Gastroesophageal sphincter (tissue), 4 donors: ENCODE measurements at regions not wholly inside any gene's neighbourhood (a gene's known extent, or its start where the extent isn't known, plus 50 kb on each side); places are given as distances from the start of the nearest gene placed in this dataset.

Source experiments
- ATAC-seq: fragments of 150-250 bp; one replicate; pipeline ENCODE4 v1.9.1; 2016; ENCODE audit warnings: mild to moderate bottlenecking, moderate library complexity
- H3K27ac ChIP-seq, 4 donors: fragments of 200-600 bp; sonication (generic) in 3 of 4; 1 replicate in 3 of 4; 2 replicates in 1 of 4; pipeline ENCODE4 v1.5.1; 2016 to 2019
- H3K27me3 ChIP-seq: fragments of 200-600 bp; sonication (generic); one replicate; pipeline ENCODE4 v1.5.1; 2019
- H3K36me3 ChIP-seq, 2 donors: fragments of 200-600 bp; sonication (generic); one replicate each; pipeline ENCODE4 v1.5.1; 2019; ENCODE audit warnings: control low read depth in 1 of 2
- H3K4me1 ChIP-seq, 3 donors: fragments of 200-600 bp; sonication (generic); 1 replicate in 2 of 3; 2 replicates in 1 of 3; pipeline ENCODE4 v1.5.1; 2016 to 2019; ENCODE audit warnings: control low read depth in 2 of 3
- H3K4me3 ChIP-seq, 2 donors: fragments of 200-600 bp; sonication (generic); one replicate each; pipeline ENCODE4 v1.5.1; 2019; ENCODE audit warnings: mild to moderate bottlenecking in 1 of 2, moderate library complexity in 1 of 2
- H3K9me3 ChIP-seq, 3 donors: fragments of 200-600 bp; sonication (generic); one replicate each; pipeline ENCODE4 v1.5.1; 2017 to 2019; ENCODE audit warnings: control low read depth in 2 of 3
- EP300 ChIP-seq: sonication (generic); formaldehyde crosslinking; IDR thresholded peaks from one replicate; pipeline ENCODE4 v1.6.1; 2017; ENCODE audit warnings: antibody characterized with exemption, mild to moderate bottlenecking
- POLR2A ChIP-seq, 2 donors: fragments of 450-650 bp; IDR thresholded peaks; one replicate each; pipeline ENCODE4 v1.6.1; 2017; ENCODE audit warnings: antibody characterized with exemption in 2 of 2, mild to moderate bottlenecking in 2 of 2, moderate library complexity in 1 of 2
- POLR2AphosphoS5 ChIP-seq: sonication (generic); formaldehyde crosslinking; IDR thresholded peaks from one replicate; pipeline ENCODE4 v1.6.1; 2017; ENCODE audit warnings: antibody characterized with exemption
- WGBS, 2 donors: methylation state at CpG; one replicate each; pipeline ENCODE4 v1.1.5; 2018; ENCODE audit warnings: low coverage in 1 of 2; 5-methylcytosine and 5-hydroxymethylcytosine counted together
- TF ChIP-seq, protein P1 (sequence below), 4 experiments: fragments of 200-600 bp in 2 of 4; fragments of 450-650 bp in 2 of 4; sonication (generic) in 1 of 4; IDR thresholded peaks; one replicate each; pipeline ENCODE4 v1.5.1; 2017 to 2019; ENCODE audit warnings: antibody characterized with exemption in 4 of 4, mild to moderate bottlenecking in 2 of 4, moderate library complexity in 2 of 4

DNA sequence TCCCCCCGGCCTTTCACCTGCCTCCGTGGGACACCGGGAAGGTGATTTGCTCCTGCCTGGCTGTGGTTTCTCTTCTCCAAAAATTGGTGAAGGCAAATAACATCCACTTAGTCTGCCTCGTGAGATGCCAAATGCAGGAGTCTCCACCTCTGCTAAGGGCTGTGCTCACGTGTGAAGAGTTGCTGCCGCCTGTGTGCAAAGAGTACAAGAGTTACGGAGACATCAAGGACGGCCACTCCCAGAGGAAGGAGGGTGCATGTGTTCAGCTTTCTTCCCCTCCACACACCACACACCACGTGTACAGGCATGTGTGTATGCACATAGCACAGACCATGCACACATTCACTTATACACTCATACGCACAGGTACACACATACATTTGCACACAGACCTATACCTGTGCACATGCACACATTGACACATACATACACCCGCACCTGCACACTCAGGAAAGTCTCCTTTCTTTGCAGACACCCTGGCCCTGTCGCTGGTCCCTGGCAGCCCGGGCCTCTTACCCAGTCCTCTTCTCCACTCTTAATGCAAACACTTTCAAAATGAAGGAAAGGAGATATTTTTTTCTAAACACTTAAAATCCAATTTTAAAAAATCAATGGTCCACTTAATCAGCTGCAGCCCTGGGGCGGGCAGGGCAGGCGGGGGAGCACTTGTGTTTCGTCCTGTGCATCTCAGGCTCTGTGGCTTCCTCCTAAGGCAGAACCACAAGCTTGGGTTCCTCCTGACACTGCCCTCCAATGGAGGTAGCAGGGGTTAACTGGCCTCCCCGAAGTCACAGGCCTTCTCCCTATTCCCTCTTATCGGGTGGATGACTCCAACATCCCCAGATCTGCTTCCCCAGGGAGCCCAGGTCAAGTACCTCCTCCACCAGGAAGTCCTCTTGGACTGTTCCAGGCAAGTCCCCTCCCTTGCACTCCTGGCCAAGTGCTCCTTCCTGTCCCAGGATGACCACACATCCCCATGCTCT, 103.0 kb downstream of the CPZ start:
- H3K27ac ChIP-seq: no peak overlapping the region
- H3K27me3 ChIP-seq: peaks cover 74% of the 10 kb centered on the region
- no peaks in the 10 kb centered on the region for H3K36me3 ChIP-seq
- no peaks in the 10 kb centered on the region for H3K4me1 ChIP-seq
- TF ChIP-seq POLR2A (IDR thresholded peaks at IDR 0.05) (no peak), EP300 (no peak), POLR2AphosphoS5 (no peak)
- TF ChIP-seq, protein P1, sequence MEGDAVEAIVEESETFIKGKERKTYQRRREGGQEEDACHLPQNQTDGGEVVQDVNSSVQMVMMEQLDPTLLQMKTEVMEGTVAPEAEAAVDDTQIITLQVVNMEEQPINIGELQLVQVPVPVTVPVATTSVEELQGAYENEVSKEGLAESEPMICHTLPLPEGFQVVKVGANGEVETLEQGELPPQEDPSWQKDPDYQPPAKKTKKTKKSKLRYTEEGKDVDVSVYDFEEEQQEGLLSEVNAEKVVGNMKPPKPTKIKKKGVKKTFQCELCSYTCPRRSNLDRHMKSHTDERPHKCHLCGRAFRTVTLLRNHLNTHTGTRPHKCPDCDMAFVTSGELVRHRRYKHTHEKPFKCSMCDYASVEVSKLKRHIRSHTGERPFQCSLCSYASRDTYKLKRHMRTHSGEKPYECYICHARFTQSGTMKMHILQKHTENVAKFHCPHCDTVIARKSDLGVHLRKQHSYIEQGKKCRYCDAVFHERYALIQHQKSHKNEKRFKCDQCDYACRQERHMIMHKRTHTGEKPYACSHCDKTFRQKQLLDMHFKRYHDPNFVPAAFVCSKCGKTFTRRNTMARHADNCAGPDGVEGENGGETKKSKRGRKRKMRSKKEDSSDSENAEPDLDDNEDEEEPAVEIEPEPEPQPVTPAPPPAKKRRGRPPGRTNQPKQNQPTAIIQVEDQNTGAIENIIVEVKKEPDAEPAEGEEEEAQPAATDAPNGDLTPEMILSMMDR (IDR thresholded peaks at IDR 0.05): no peak
- WGBS, 2 donors: 60 to 81% methylated on average over 8 of the region's 18 CpGs
- peaks cover 0 to 26% (median 0%) of the 10 kb centered on the region in 3 donors for H3K9me3 ChIP-seq
- H3K4me3 ChIP-seq: no peak overlapping the region
- no peak for ATAC-seq

DNA sequence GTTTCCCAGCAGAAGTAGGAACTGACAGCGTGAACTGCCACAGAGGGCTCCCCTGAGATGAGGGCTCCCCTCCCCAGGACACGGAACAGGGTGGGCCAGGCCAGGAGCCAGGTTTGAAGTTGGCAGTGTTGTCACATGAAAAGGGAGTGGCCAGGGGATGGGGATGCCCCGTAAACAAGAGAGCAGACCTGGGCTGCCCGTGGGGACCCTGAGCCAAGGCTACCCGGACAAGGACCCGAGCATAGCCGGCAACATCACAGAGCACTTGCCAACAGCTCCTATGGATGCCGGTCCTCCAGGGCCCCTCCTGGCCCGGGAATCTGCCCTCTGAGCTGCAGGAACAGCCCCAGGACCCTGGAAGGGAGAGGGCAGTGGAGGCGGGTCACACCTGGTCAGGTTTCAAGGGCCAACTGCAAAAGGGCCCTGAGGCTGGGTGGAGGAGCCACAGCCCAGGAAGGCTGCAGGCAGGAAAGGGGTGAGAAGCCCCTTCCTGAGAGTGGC, 102.1 kb downstream of the CPZ start:
- H3K36me3 ChIP-seq: no peaks in the 10 kb centered on the region
- 0 to 30% methylated on average over 1 to 2 of the region's 10 CpGs for whole genome bisulfite sequencing, 2 donors
- TF ChIP-seq POLR2A (IDR thresholded peaks at IDR 0.05) (no peak), EP300 (no peak)
- TF ChIP-seq, protein P1 (IDR thresholded peaks at IDR 0.05): no peak
- ATAC-seq: no peak
- H3K27ac ChIP-seq: no peak overlapping the region
- H3K4me1 ChIP-seq: no peaks in the 10 kb centered on the region
- H3K27me3 ChIP-seq: peaks cover 75% of the 10 kb centered on the region
- peaks cover 0 to 26% (median 0%) of the 10 kb centered on the region in 3 donors for H3K9me3 ChIP-seq
- no peak overlapping the region for H3K4me3 ChIP-seq

DNA sequence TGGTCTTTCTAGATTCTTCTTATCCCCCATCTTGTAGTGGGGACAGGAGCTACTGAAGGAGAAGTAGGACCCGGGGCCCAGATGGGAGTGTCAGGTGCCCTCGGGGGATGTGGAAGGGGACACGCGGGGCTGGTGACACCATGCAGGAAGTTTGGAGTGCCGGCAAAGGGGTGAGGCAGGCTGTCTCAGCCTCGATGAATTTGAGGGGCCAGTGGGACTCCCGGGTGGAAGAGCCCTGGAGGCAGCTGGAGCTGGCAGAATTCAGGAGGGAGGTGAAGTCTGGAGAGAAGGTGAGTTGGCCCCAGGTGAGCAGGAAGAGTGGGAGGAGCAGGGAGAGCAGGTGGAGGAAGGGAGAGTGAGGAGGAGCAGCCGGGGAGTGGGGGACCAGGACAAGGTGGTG, 101.7 kb downstream of the CPZ start:
- ATAC-seq: no peak
- WGBS, 2 donors: 40 to 54% methylated on average over 1 to 8 of the region's 8 CpGs
- no peaks in the 10 kb centered on the region for H3K4me1 ChIP-seq
- no peaks in the 10 kb centered on the region for H3K36me3 ChIP-seq
- TF ChIP-seq EP300 (no peak), POLR2A (IDR thresholded peaks at IDR 0.05) (no peak), POLR2AphosphoS5 (no peak)
- TF ChIP-seq, protein P1 (IDR thresholded peaks at IDR 0.05): no peak
- no peak overlapping the region for H3K4me3 ChIP-seq
- H3K9me3 ChIP-seq: peaks cover 0 to 26% (median 0%) of the 10 kb centered on the region in 3 donors
- H3K27ac ChIP-seq: no peak overlapping the region
- peaks cover 75% of the 10 kb centered on the region for H3K27me3 ChIP-seq

DNA sequence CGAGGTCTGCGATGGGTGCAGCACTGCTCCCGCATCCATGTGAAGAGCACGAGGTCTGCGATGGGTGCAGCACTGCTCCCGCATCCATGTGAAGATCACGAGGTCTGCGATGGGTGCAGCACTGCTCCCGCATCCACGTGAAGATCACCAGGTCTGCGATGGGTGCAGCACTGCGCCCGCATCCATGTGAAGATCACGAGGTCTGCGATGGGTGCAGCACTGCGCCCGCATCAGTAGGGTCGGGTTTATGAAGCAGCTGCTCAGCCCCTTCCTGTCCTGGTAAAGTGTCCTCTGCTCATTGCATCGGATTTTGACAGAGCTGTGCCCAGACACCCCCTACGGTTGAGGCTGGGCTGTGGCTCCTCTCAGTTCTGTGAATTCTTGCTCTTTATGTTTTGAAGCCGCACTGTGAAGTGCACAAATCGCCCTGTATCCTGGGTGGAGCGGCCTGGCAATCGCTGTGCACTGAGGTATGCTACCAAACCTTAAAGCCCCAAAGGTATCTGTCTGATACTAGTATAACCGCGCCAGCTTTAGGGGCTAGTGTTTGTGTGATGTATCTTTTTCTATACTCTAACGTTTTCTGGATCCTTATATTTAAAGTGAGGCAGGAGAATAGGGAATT, 98.7 kb downstream of the CPZ start:
- 78 to 89% methylated on average over 9 to 15 of the region's 27 CpGs for WGBS, 2 donors
- TF ChIP-seq POLR2A (IDR thresholded peaks at IDR 0.05): no peak
- TF ChIP-seq POLR2AphosphoS5: no peak
- TF ChIP-seq EP300: no peak
- TF ChIP-seq, protein P1 (IDR thresholded peaks at IDR 0.05): no peak
- no peaks in the 10 kb centered on the region for H3K36me3 ChIP-seq
- peaks cover 71% of the 10 kb centered on the region for H3K27me3 ChIP-seq
- no peak overlapping the region for H3K4me3 ChIP-seq
- H3K9me3 ChIP-seq: peaks cover 0 to 6% (median 0%) of the 10 kb centered on the region in 3 donors
- no peak for ATAC-seq
- H3K27ac ChIP-seq: no peak overlapping the region
- no peaks in the 10 kb centered on the region for H3K4me1 ChIP-seq
